Kidney (tissue), 13 donors: ENCODE measurements at regions not wholly inside any gene's neighbourhood (a gene's known extent, or its start where the extent isn't known, plus 50 kb on each side); places are given as distances from the start of the nearest gene placed in this dataset.

Source experiments
- DNase-seq, 5 donors: peaks; one replicate each; pipeline ENCODE4 v3.0.0-alpha.2; 2013 to 2020
- FAIRE-seq: peaks from 2 replicates; lab custom pipeline; 2012; peaks lifted over from hg19 to GRCh38; lab: Jason Lieb, UNC
- H3K27ac ChIP-seq, 2 donors: one replicate each; pipeline ENCODE4 v1.7.0; 2013; ENCODE audit warnings: low read depth in 2 of 2, low read length in 2 of 2, inconsistent platforms in 1 of 2
- H3K27me3 ChIP-seq: one replicate; pipeline ENCODE4 v1.7.1; 2013; ENCODE audit warnings: low read length, inconsistent platforms; ENCODE audit not compliant: control insufficient read depth, insufficient read depth
- H3K36me3 ChIP-seq, 3 donors: one replicate each; pipeline versions ENCODE4 v1.7.0 to v1.7.1; 2013; ENCODE audit warnings: low read length in 3 of 3, control low read depth in 1 of 3, inconsistent platforms in 1 of 3; ENCODE audit not compliant: insufficient read depth in 3 of 3, control insufficient read depth in 2 of 3
- H3K4me1 ChIP-seq, 3 donors: one replicate each; pipeline versions ENCODE4 v1.7.0 to v1.7.1; 2013; ENCODE audit warnings: low read length in 3 of 3, inconsistent platforms in 1 of 3, low read depth in 1 of 3; ENCODE audit not compliant: control insufficient read depth in 2 of 3, insufficient read depth in 2 of 3
- H3K4me3 ChIP-seq, 3 donors: one replicate each; pipeline versions ENCODE4 v1.7.0 to v1.8.1; 2013; ENCODE audit warnings: low read length in 3 of 3, control low read depth in 1 of 3, inconsistent platforms in 1 of 3
- H3K9ac ChIP-seq, 3 donors: one replicate each; pipeline versions ENCODE4 v1.7.0 to v1.7.1; 2013; ENCODE audit warnings: low read length in 3 of 3, control low read depth in 1 of 3, inconsistent platforms in 1 of 3
- H3K9me3 ChIP-seq, 3 donors: one replicate each; pipeline versions ENCODE4 v1.7.0 to v1.7.1; 2013; ENCODE audit warnings: low read length in 3 of 3, control low read depth in 1 of 3, inconsistent platforms in 1 of 3; ENCODE audit not compliant: control insufficient read depth in 2 of 3, insufficient read depth in 1 of 3
- intact Hi-C: fragments of 100-400 bp; cut with DNase I; formaldehyde crosslinking; loops from one replicate; pipeline ENCODE4 v1.11.1; 2022
- TF ChIP-seq, protein P1 (sequence below): IDR thresholded peaks from 3 replicates; pipeline ENCODE4 v1.5.1; 2012; ENCODE audit warnings: mild to moderate bottlenecking, moderate library complexity, borderline replicate concordance; ENCODE audit not compliant: insufficient read depth; ENCODE audit errors: extremely low read depth
- donor health status: control.
- donor health status: control.
- donor health status: control.
- donor health status: control.
- donor health status: control.
- donor health status: DM: yes; HTN: yes; CAD: no.
- donor health status: Normal renal cell carcinoma (clear cell type).

DNA sequence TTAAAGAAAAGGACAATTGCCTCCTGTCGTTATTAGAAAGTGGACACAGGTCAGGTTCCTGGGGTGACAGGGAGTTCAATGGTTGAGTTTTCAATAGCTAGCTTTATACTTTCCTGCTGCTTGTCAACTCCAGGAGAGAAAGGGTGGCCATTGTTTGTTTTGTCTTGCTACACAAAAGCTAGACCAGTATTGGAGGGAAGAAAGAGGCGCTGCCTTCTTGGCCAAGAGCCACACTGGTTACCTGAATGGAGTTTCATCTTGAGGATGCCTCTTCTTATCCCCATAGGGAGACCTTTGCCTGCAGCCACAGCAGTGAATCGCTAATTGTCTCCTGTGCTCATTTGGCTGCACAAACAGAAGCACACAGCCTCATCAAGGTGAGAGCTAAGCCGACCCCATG, 279.4 kb upstream of the GRIA1 start:
- no peaks in the 10 kb centered on the region for H3K27me3 ChIP-seq
- no peak overlapping the region for H3K9ac ChIP-seq
- intact Hi-C loops = no loop called here
- H3K4me1 ChIP-seq = no peaks in the 10 kb centered on the region
- no peak overlapping the region for H3K4me3 ChIP-seq
- H3K36me3 ChIP-seq = no peaks in the 10 kb centered on the region
- no peaks in the 10 kb centered on the region for H3K9me3 ChIP-seq
- TF ChIP-seq, protein P1, sequence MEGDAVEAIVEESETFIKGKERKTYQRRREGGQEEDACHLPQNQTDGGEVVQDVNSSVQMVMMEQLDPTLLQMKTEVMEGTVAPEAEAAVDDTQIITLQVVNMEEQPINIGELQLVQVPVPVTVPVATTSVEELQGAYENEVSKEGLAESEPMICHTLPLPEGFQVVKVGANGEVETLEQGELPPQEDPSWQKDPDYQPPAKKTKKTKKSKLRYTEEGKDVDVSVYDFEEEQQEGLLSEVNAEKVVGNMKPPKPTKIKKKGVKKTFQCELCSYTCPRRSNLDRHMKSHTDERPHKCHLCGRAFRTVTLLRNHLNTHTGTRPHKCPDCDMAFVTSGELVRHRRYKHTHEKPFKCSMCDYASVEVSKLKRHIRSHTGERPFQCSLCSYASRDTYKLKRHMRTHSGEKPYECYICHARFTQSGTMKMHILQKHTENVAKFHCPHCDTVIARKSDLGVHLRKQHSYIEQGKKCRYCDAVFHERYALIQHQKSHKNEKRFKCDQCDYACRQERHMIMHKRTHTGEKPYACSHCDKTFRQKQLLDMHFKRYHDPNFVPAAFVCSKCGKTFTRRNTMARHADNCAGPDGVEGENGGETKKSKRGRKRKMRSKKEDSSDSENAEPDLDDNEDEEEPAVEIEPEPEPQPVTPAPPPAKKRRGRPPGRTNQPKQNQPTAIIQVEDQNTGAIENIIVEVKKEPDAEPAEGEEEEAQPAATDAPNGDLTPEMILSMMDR = no peak
- no peak overlapping the region for H3K27ac ChIP-seq
- no peak for FAIRE-seq
- DNase-seq = no peak

DNA sequence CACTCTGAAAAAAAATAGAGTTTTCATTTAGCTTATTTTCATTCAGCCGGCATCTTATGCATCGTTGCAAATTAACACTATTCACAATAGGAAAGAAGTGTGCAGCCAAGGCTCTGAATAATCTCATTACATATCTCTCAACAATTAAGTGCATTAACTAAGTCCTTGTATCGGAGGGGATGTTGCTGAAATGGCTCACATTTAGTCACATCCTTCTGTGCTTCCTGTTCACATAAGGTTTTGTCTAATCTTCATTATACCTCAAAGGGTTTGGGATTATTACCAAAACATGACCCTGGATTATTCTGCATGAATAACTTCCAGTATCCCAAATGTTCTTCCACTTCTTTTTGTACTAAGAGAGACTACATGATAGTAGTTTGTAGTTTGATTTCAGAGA, 278.0 kb upstream of the GRIA1 start:
- DNase-seq (no peak), FAIRE-seq (no peak)
- Histone ChIP-seq H3K36me3 (no peaks in the 10 kb centered on the region), H3K4me1 (no peaks in the 10 kb centered on the region), H3K4me3 (no peak overlapping the region), H3K9me3 (no peaks in the 10 kb centered on the region), H3K9ac (no peak overlapping the region), H3K27me3 (no peaks in the 10 kb centered on the region), H3K27ac (no peak overlapping the region)
- TF ChIP-seq, protein P1 = no peak
- intact Hi-C loops = no loop called here

DNA sequence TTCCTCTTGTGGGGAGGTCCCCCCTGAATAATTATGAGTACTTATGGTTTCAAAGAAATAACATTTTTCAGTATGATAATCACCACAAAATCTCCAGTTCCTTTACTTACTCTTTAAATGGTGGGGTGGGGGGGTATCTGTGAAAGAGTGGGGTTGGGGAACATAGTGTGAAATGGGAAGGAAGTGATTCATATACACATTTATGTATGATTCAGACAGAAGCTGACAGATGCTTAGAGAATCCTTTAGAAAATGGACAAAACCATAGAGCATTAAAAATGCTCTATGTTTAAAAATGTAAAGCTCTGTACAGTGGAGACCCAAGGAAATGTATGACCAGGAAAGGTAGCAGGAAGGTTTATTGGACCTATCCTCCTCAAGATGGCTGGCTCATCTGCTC, 267.5 kb upstream of the GRIA1 start:
- intact Hi-C loops = no loop called here
- H3K27ac ChIP-seq = no peak overlapping the region

DNA sequence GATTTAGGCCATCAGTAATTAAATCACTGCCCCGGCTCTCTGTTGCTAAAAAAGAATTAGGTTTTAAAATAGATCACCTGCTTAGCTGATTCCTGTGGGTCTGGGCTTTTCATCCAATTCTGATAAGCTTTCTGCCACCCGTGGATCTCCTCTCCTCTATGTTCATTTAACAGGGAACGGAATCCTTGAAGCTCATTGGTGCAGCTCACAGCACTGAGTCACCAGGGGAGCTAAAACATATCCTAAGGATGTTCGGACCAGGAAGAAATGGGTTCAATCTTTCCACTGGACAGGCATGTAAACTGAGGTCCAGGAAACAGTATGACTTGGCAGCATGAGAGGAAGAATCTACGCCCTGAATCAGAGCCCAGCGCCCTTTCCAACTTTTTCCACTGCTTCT, 267.1 kb upstream of the GRIA1 start:
- Histone ChIP-seq H3K4me3 (no peak overlapping the region), H3K36me3 (no peaks in the 10 kb centered on the region), H3K9ac (no peak overlapping the region), H3K27me3 (no peaks in the 10 kb centered on the region), H3K9me3 (no peaks in the 10 kb centered on the region), H3K27ac (no peak overlapping the region), H3K4me1 (no peaks in the 10 kb centered on the region)
- TF ChIP-seq, protein P1 = no peak
- intact Hi-C loops = no loop called here
- no peak for DNase-seq
- FAIRE-seq = no peak

More for the DNA sequence above, 267.5 kb upstream of the GRIA1 start:
- no peaks in the 10 kb centered on the region for H3K4me1 ChIP-seq
- no peak overlapping the region for H3K9ac ChIP-seq
- DNase-seq = no peak
- no peak overlapping the region for H3K4me3 ChIP-seq
- TF ChIP-seq, protein P1 = no peak
- no peak for FAIRE-seq
- H3K36me3 ChIP-seq = no peaks in the 10 kb centered on the region
- H3K9me3 ChIP-seq = no peaks in the 10 kb centered on the region
- H3K27me3 ChIP-seq = no peaks in the 10 kb centered on the region
